ENCODE measurements at regions not wholly inside any gene's neighbourhood (a gene's known extent, or its start where the extent isn't known, plus 50 kb on each side); places are given as distances from the start of the nearest gene placed in this dataset.

- Histone ChIP-seq H3K4me1 (ENCODE audit: insufficient read depth, low read length) (no peaks in the 10 kb centered on the region), H3K27me3 (ENCODE audit: control insufficient read depth in 1 of 2, insufficient read depth in 2 of 2, low read length in 2 of 2) (no peaks in the 10 kb centered on the region), H3K9me3 (ENCODE audit: low read length) (no peaks in the 10 kb centered on the region), H4K20me1 (ENCODE audit: insufficient read depth, low read length) (no peaks in the 10 kb centered on the region), H3K79me2 (ENCODE audit: insufficient read depth, low read length) (no peaks in the 10 kb centered on the region), H3K4me2 (ENCODE audit: low read depth, low read length) (no peak overlapping the region), H2AFZ (ENCODE audit: low read length) (no peak overlapping the region), H3K36me3 (replicated peaks in 1 of 2; ENCODE audit: control insufficient read depth in 1 of 2, insufficient read depth in 2 of 2, low read length in 2 of 2) (no peaks in the 10 kb centered on the region), H3K4me3 (replicated peaks in 1 of 3; ENCODE audit: insufficient read depth in 1 of 3, low read depth in 2 of 3, low read length in 3 of 3) (no peak overlapping the region), H3K27ac (ENCODE audit: extremely low read length, insufficient read depth, low read length) (no peak overlapping the region), H3K9ac (ENCODE audit: insufficient read depth, low read depth, low read length) (no peak overlapping the region)
- no peak for ATAC-seq
- in situ Hi-C loops (cut with HindIII; ENCODE audit: extremely low pct_ligation_motif_present, low pct_unique_long_range_greater_than_20kb) (no loop called here), intact Hi-C loops (cut with micrococcal nuclease; ENCODE audit: unreplicated experiment) (no loop called here)
- no peak for FAIRE-seq
- DNase-seq (ENCODE audit: low spot score): no peak
- ChIA-PET CTCF (ENCODE audit: low intra/inter-chr PET ratio, low total read pairs) (no interaction called here), POLR2A (no interaction called here)
- 47% methylated on average over 2 of the region's 2 CpGs for WGBS (ENCODE audit: low lambda C conversion rate)
- no TSS peak for BruUV-seq (replicated peaks)
- TF ChIP-seq ZNF337 (CRISPR knock-in tag; IDR thresholded peaks at IDR 0.05; ENCODE audit: borderline replicate concordance, low read depth): no peak
- no peak for TF ChIP-seq RXRB (CRISPR knock-in tag; IDR thresholded peaks at IDR 0.05; ENCODE audit: borderline replicate concordance)
- no peak for TF ChIP-seq SALL2 (CRISPR knock-in tag; IDR thresholded peaks at IDR 0.05)
- no peak for TF ChIP-seq ARID4A (CRISPR knock-in tag; IDR thresholded peaks at IDR 0.05; ENCODE audit: borderline replicate concordance)
- no peak for TF ChIP-seq ZNF749 (CRISPR knock-in tag; IDR thresholded peaks at IDR 0.05; ENCODE audit: borderline replicate concordance)
- no peak for TF ChIP-seq CREB3 (CRISPR knock-in tag; IDR thresholded peaks at IDR 0.05)
- TF ChIP-seq ZNF496 (CRISPR knock-in tag; IDR thresholded peaks at IDR 0.05; ENCODE audit: insufficient replicate concordance): no peak
- TF ChIP-seq ZHX2 (IDR thresholded peaks at IDR 0.05; ENCODE audit: low read depth): no peak
- TF ChIP-seq ZHX2 (CRISPR knock-in tag; IDR thresholded peaks at IDR 0.05; ENCODE audit: borderline replicate concordance): no peak
- TF ChIP-seq SNAI1 (CRISPR knock-in tag; IDR thresholded peaks at IDR 0.05; ENCODE audit: borderline replicate concordance): no peak
- no peak for TF ChIP-seq ZBTB39 (CRISPR knock-in tag; IDR thresholded peaks at IDR 0.05)
- TF ChIP-seq POLR2G (IDR thresholded peaks at IDR 0.05; ENCODE audit: low read depth, low read length): no peak
These were observed 278.4 kb downstream of the PTPRC start for GRCh38 chr1:198917226-198917625.
